Erythroblast (primary cell): ENCODE measurements at regions not wholly inside any gene's neighbourhood (a gene's known extent, or its start where the extent isn't known, plus 50 kb on each side); places are given as distances from the start of the nearest gene placed in this dataset.

Experiments used
- GATA1 ChIP-seq: IDR thresholded peaks from 2 replicates; pipeline ENCODE4 v1.6.1; 2011; ENCODE audit warnings: low read depth, mild to moderate bottlenecking, control low read depth, low read length, moderate library complexity
- POLR2A ChIP-seq: IDR thresholded peaks from 2 replicates; pipeline ENCODE4 v1.6.1; 2011; ENCODE audit warnings: mild to moderate bottlenecking, low read length

- TF ChIP-seq POLR2A = no peak
- TF ChIP-seq GATA1 = no peak
Measured at GRCh38 chr12:24759155-24759554, 189.7 kb downstream of the BCAT1 start.
